Neuron (in vitro differentiated cells): ENCODE measurements at regions not wholly inside any gene's neighbourhood (a gene's known extent, or its start where the extent isn't known, plus 50 kb on each side); places are given as distances from the start of the nearest gene placed in this dataset.

ENCODE experiments used
- H2AFZ ChIP-seq: one replicate; pipeline ENCODE4 v1.6.1; 2013; ENCODE audit warnings: low read depth, mild to moderate bottlenecking, inconsistent platforms, low read length, moderate library complexity
- H3K27me3 ChIP-seq: one replicate; pipeline ENCODE4 v1.6.1; 2013; ENCODE audit warnings: low read length; ENCODE audit not compliant: insufficient read depth
- H3K36me3 ChIP-seq: one replicate; pipeline ENCODE4 v1.6.1; 2013; ENCODE audit warnings: low read length; ENCODE audit not compliant: insufficient read depth
- H3K4me1 ChIP-seq: one replicate; pipeline ENCODE4 v1.6.1; 2013; ENCODE audit warnings: low read length; ENCODE audit not compliant: insufficient read depth
- H3K4me3 ChIP-seq: 2 replicates; pipeline ENCODE4 v1.5.1; 2013; ENCODE audit warnings: mild to moderate bottlenecking, low read length, moderate library complexity
- H3K9me3 ChIP-seq: one replicate; pipeline ENCODE4 v1.6.1; 2013; ENCODE audit warnings: low read length

DNA sequence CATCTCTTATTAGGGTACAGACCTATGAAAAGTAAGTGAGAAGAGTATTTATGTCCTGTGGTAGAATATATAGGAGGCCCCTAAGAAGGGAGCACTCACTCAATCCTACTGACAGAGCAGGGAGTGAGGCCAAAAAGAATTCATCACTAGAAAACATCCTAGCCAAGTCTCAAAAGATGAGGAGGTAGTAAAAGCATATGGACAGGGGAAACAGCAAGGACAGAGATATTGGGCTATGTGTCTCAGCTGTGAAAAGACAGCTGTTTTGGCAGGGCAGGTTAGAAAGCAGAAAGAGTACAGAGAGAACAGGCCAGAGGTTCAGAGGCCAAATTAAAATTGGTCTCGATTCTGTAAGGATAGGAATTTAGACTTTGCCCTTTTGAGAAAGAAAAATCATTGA, 548.3 kb upstream of the ANKRD30A start:
- Histone ChIP-seq H3K4me3 (no peak overlapping the region), H2AFZ (no peak overlapping the region), H3K4me1 (no peaks in the 10 kb centered on the region), H3K36me3 (no peaks in the 10 kb centered on the region), H3K27me3 (no peaks in the 10 kb centered on the region), H3K9me3 (no peaks in the 10 kb centered on the region)

DNA sequence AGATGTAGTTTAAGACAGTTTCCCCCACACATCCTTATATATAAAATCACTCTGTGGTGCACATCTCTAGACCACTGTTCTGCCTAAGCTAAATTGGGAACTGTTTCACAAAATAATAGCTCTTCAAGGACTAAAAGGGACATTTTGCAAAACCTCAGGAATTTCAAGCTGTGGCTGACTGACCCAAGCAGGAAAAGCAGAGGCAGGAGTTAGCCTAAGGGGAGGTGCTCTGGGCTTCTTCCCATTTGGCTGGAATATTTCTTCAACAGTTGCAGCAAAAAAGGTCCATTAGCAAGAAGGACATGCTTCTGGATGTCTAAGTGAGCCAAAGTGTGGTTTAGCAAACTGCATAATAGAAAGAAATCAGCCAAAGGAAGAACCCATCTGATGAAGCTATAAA, 551.2 kb upstream of the ANKRD30A start:
- Histone ChIP-seq H2AFZ (no peak overlapping the region), H3K9me3 (no peaks in the 10 kb centered on the region), H3K4me3 (no peak overlapping the region), H3K36me3 (no peaks in the 10 kb centered on the region), H3K27me3 (no peaks in the 10 kb centered on the region), H3K4me1 (no peaks in the 10 kb centered on the region)

DNA sequence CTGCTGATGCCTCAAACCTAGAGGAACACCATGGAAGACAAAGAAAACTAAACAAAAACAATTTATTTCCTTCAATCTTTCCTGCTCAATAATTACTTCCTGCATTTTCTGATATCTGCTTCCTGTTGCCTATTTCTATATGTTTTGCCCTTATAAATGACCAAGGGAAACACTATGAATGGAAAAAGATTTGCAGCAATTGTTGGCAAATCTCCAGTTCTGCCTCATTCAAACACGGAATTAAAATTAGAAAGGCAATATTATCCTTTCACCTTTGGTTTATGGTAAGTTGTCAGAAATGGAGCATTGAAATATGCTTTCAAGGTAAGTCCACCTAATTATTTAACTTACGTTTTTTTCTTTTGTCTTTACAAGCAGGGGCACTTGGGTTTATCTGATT, 552.2 kb upstream of the ANKRD30A start:
- H3K4me1 ChIP-seq = no peaks in the 10 kb centered on the region
- no peak overlapping the region for H2AFZ ChIP-seq
- no peaks in the 10 kb centered on the region for H3K27me3 ChIP-seq
- no peak overlapping the region for H3K4me3 ChIP-seq
- H3K9me3 ChIP-seq = no peaks in the 10 kb centered on the region
- H3K36me3 ChIP-seq = no peaks in the 10 kb centered on the region

DNA sequence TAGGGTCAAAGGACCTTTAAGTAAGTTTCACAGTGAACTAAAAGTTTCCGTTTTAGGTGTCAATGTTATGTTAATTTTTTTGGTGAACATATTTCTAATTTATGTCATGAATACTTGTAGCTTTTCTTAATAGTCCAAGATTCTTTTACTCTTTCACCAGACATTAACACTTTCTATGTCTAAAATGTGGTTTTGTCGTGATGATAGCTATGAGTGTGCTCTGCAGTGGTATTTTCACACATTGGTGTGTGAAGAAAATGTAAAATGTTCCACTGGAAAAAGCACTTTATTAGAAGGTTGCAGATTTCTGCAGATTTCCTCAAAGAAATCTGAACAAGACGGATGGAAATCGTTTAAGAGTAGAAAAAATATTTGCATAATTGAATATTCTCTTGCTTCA, 561.0 kb upstream of the ANKRD30A start:
- no peak overlapping the region for H3K4me3 ChIP-seq
- no peaks in the 10 kb centered on the region for H3K36me3 ChIP-seq
- H3K27me3 ChIP-seq = no peaks in the 10 kb centered on the region
- no peaks in the 10 kb centered on the region for H3K9me3 ChIP-seq
- no peak overlapping the region for H2AFZ ChIP-seq
- H3K4me1 ChIP-seq = no peaks in the 10 kb centered on the region

DNA sequence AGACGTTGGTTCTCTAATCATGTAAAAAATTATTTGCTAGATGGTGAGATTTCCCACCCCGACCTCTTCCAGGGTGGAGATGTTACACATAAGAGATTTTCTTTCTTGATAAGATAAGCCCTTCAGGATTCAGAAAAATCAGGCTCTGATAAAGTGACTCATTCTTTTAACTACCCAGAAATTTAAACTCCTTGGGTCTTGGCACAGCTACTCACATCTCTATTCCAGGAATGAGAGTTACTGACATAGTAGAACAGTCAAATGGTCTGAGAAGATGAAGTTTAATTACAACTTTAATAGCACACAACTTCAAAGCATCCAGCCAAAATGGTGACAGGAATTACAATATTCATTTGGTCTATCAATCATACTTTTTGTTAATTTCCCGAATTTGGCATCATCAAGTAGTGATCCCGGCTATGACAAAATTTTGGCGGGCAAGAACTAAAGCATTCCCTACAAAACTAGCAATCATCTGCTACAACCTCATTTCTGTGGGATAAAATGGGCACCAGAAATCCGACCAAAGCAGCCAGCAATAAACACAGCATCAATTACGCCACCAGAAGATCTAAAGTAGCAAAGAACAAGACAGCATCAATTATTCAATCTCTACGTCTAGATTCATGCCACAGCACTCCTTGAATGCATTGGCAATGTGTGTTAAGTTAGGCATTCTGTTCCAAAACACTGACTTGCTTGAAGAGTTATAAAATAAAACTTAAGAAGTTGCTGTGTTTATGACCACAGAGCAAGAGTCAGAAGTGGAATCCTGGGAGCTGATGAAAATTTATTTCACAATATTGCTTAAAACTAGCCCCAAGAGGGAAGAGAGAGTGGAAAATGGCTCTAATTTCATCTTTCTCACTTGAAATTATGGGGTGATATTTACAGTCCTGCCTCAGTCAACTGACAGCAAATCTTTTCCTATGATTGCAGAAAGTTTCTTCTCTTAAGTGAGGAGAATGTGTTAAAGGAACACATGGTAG, 565.7 kb upstream of the ANKRD30A start:
- Histone ChIP-seq H3K4me1 (no peaks in the 10 kb centered on the region), H3K9me3 (no peaks in the 10 kb centered on the region), H3K4me3 (no peak overlapping the region), H2AFZ (no peak overlapping the region), H3K36me3 (no peaks in the 10 kb centered on the region), H3K27me3 (no peaks in the 10 kb centered on the region)

DNA sequence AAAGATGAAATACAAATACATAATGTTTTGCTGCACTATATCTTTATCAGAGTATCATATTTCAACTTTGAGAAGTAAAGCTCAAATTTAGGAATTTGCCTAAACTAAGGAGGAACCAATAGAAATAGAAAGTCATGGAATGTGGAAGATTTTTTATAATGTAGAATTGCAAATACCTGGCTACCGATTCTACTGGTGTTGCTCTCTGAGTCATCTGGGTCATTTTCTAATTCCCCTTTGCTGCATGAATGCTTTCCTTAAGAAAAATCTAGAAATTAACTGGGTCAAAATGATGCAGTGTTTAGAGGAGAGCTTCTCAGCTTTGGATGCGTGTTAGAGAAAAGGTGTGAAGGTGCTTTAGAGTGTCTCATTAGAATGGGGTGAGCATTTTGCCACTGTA, 568.9 kb upstream of the ANKRD30A start:
- no peaks in the 10 kb centered on the region for H3K36me3 ChIP-seq
- H3K4me1 ChIP-seq = no peaks in the 10 kb centered on the region
- H3K9me3 ChIP-seq = no peaks in the 10 kb centered on the region
- no peak overlapping the region for H2AFZ ChIP-seq
- no peaks in the 10 kb centered on the region for H3K27me3 ChIP-seq
- no peak overlapping the region for H3K4me3 ChIP-seq

DNA sequence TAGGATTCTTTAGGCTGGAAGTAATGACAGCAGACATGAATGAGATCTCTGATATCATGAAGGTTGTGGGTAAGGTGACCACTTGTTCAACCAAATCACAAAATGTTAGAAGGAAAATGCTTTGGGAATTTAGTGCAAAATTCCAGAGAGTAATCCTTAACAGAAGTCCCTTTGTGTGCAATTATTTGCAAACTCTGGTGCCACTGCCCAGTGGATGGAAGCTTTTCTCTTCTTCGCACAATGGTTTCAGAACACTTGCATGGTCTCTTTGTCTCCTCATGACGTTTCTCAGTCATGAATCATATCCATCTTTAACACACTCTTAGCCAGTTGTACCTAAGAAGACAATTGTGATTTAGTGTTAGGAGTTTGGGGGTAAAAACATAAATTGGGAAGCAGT, 570.4 kb upstream of the ANKRD30A start:
- no peaks in the 10 kb centered on the region for H3K4me1 ChIP-seq
- H2AFZ ChIP-seq = no peak overlapping the region
- no peaks in the 10 kb centered on the region for H3K36me3 ChIP-seq
- H3K9me3 ChIP-seq = no peaks in the 10 kb centered on the region
- H3K27me3 ChIP-seq = no peaks in the 10 kb centered on the region
- no peak overlapping the region for H3K4me3 ChIP-seq

DNA sequence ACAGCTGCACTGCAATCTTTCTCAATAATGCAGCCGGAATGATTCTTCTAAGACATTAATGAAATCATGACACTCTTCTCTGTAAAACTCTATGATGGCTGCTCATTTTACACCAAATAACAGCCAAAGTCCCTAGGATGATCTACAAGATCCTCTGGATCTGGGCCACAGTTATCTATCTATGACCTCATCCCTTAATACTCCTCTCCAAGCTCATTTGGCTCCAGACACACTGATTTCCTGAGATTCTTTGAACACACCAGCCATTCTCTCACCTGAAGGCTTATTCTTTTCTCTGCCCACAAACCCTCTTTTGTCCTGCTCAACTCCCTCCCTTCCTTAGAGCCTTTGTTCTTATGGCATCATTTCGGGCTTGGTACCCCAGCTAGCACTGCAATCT, 577.4 kb upstream of the ANKRD30A start:
- no peak overlapping the region for H2AFZ ChIP-seq
- no peaks in the 10 kb centered on the region for H3K27me3 ChIP-seq
- H3K36me3 ChIP-seq = no peaks in the 10 kb centered on the region
- H3K9me3 ChIP-seq = no peaks in the 10 kb centered on the region
- no peaks in the 10 kb centered on the region for H3K4me1 ChIP-seq
- H3K4me3 ChIP-seq = no peak overlapping the region

DNA sequence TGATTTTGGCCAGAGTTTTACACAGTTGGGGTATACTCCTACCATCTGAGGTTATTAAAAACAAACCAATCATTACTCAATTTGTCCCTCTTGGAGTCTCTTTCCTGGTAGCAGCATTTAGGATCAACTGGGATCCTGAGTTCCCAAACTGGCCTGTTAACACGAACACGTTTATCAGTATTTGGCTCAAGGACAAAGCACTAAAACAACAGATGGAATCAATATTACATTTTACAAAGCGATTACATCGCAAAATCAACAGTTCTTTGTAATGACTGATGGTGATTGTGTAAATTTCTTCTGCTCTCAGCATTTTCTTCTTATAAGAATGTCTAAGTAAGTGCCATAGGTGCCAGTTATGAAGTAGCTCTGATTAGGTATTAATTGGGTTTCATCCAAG, 582.9 kb upstream of the ANKRD30A start:
- Histone ChIP-seq H3K9me3 (no peaks in the 10 kb centered on the region), H3K4me1 (no peaks in the 10 kb centered on the region), H3K27me3 (no peaks in the 10 kb centered on the region), H2AFZ (no peak overlapping the region), H3K36me3 (no peaks in the 10 kb centered on the region), H3K4me3 (no peak overlapping the region)

DNA sequence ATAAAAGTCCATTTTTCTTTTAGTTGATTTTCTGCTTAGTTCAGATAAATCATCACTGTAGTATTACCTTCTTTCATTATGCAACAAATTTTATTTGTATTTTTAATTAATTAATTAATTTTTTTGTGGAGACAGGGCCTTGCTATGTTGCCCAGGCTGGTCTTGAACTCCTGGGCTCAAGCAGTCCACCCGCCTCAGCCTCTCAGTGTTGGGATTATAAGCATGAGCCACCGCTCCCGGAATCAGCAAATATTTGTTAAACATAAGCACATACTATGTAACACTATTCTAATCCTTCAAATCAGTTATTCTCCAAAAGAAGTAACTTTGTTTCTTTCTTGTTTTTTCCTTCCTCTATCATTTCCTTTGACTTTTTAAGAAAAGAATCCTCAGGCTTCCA, 584.8 kb upstream of the ANKRD30A start:
- Histone ChIP-seq H3K4me1 (no peaks in the 10 kb centered on the region), H3K36me3 (no peaks in the 10 kb centered on the region), H2AFZ (no peak overlapping the region), H3K9me3 (no peaks in the 10 kb centered on the region), H3K4me3 (no peak overlapping the region), H3K27me3 (no peaks in the 10 kb centered on the region)

DNA sequence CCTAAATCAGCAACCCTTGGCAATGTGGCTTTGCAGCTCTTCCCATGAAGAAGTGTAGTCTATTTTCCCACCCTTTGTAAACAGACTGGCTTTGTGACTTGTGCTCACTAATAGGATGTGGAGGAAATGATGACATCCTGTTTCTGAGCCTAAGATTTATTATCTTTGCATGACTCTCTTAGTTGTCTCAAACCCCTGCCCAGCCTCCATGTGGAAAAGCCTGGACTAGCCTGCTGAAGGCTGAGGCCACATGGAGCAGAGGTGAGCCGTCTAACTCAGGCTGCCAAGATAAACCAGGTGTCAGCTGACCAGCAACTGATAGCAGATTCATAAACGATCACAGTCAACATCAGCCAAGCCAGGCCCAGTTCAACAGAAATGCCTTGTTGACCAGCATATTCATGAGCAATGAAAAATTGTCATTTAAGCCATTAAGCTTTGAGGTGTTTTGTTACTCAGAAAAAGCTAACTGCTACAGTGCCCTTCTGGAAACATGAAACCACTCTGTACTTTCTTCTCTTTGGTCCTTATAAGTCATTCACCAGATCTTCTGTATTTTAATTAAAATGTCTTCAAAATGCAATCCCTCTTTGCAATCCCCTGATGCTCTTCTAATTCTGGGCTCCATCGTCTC, 586.3 kb upstream of the ANKRD30A start:
- no peak overlapping the region for H3K4me3 ChIP-seq
- no peak overlapping the region for H2AFZ ChIP-seq
- H3K27me3 ChIP-seq = no peaks in the 10 kb centered on the region
- no peaks in the 10 kb centered on the region for H3K36me3 ChIP-seq
- H3K9me3 ChIP-seq = no peaks in the 10 kb centered on the region
- H3K4me1 ChIP-seq = no peaks in the 10 kb centered on the region

DNA sequence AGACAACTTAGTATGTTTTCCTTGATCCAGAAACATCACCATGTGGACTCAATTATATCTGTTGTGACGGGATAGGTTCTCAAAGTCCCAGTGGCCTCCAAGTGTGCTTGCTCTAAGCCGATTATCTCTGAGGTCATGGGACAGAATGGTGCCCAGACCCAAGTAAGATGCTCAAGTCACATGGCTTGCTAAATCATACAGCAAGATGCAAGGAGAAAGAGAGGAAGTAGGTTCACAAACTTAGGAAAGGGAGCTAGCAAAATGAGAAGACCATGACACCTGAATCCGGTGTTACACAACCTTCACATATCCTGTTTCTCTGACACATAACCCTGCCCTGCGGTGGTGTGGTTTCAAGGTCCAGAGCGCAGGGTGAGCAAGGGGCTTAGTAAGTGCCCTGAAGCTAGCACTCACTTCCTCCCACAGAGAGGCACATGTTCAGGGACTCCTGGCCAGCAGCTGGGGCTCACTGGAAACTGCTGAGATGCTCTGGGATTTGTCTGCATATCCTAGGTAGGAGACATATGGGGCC, 590.9 kb upstream of the ANKRD30A start:
- Histone ChIP-seq H3K36me3 (no peaks in the 10 kb centered on the region), H3K9me3 (no peaks in the 10 kb centered on the region)

DNA sequence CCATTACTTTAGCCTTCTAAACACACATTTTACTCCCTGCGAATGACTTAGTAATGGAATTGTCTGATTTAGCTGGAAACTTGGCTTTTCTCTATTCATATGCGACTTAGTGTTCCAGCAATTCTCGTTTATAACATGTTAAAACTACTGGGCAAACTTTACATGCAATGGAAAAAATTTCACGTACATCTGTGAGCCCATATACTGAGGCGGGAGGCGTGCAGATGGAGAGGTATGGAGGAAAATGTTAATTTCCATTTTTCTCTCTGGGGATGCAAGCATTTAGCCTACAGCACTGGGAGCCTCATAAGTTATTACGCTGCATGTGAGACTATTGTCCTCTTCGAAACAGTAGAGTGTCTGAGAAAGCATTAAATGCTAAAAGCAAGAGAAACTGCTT, 591.5 kb upstream of the ANKRD30A start:
- H3K36me3 ChIP-seq = no peaks in the 10 kb centered on the region
- H3K4me1 ChIP-seq = no peaks in the 10 kb centered on the region
- no peak overlapping the region for H2AFZ ChIP-seq
- no peaks in the 10 kb centered on the region for H3K9me3 ChIP-seq
- H3K27me3 ChIP-seq = no peaks in the 10 kb centered on the region
- H3K4me3 ChIP-seq = no peak overlapping the region

More for the DNA sequence above, 590.9 kb upstream of the ANKRD30A start:
- no peak overlapping the region for H2AFZ ChIP-seq
- H3K27me3 ChIP-seq = no peaks in the 10 kb centered on the region
- H3K4me1 ChIP-seq = no peaks in the 10 kb centered on the region
- H3K4me3 ChIP-seq = no peak overlapping the region
